Suprapubic skin (tissue), 4 donors: ENCODE measurements at regions not wholly inside any gene's neighbourhood (a gene's known extent, or its start where the extent isn't known, plus 50 kb on each side); places are given as distances from the start of the nearest gene placed in this dataset.

Source experiments
- DNase-seq, 2 donors: peaks; one replicate each; pipeline ENCODE4 v3.0.0-alpha.2; 2019; ENCODE audit warnings: low spot score in 2 of 2
- H3K27ac ChIP-seq: fragments of 200-600 bp; sonication (generic); one replicate; pipeline ENCODE4 v1.5.1; 2019
- H3K27me3 ChIP-seq: fragments of 200-600 bp; sonication (generic); one replicate; pipeline ENCODE4 v1.5.1; 2019
- H3K36me3 ChIP-seq: fragments of 200-600 bp; sonication (generic); one replicate; pipeline ENCODE4 v1.5.1; 2019
- H3K4me1 ChIP-seq: fragments of 200-600 bp; sonication (generic); one replicate; pipeline ENCODE4 v1.5.1; 2019
- H3K4me3 ChIP-seq: fragments of 200-600 bp; sonication (generic); one replicate; pipeline ENCODE4 v1.5.1; 2019; ENCODE audit warnings: mild to moderate bottlenecking
- H3K9me3 ChIP-seq: fragments of 200-600 bp; sonication (generic); one replicate; pipeline ENCODE4 v1.5.1; 2019
- CTCF ChIP-seq, 2 donors: fragments of 200-600 bp in 1 of 2; fragments of 450-650 bp in 1 of 2; sonication (generic) in 1 of 2; IDR thresholded peaks; one replicate each; pipeline ENCODE4 v1.5.1; 2016 to 2019; ENCODE audit warnings: antibody characterized with exemption in 2 of 2, mild to moderate bottlenecking in 1 of 2, moderate library complexity in 1 of 2
- EP300 ChIP-seq: sonication (generic); formaldehyde crosslinking; IDR thresholded peaks from one replicate; pipeline ENCODE4 v1.6.1; 2017; ENCODE audit warnings: antibody characterized with exemption
- POLR2A ChIP-seq, 2 donors: fragments of 450-650 bp; IDR thresholded peaks; one replicate each; pipeline ENCODE4 v1.6.1; 2017; ENCODE audit warnings: antibody characterized with exemption in 2 of 2, mild to moderate bottlenecking in 2 of 2, moderate library complexity in 2 of 2
- POLR2AphosphoS5 ChIP-seq, 3 donors: sonication (generic); formaldehyde crosslinking; IDR thresholded peaks; one replicate each; pipeline ENCODE4 v1.6.1; 2017; ENCODE audit warnings: antibody characterized with exemption in 3 of 3
- WGBS: methylation state at CpG from one replicate; pipeline ENCODE4 v1.1.5; 2018; 5-methylcytosine and 5-hydroxymethylcytosine counted together

- Histone ChIP-seq H3K4me1 (no peaks in the 10 kb centered on the region), H3K27me3 (no peaks in the 10 kb centered on the region), H3K36me3 (no peaks in the 10 kb centered on the region), H3K27ac (no peak overlapping the region), H3K4me3 (no peak overlapping the region), H3K9me3 (no peaks in the 10 kb centered on the region)
- no peak for DNase-seq
- 98% methylated on average over 7 of the region's 7 CpGs for WGBS
- no peak for TF ChIP-seq CTCF (IDR thresholded peaks at IDR 0.05)
- no peak for TF ChIP-seq EP300
- TF ChIP-seq POLR2A (IDR thresholded peaks at IDR 0.05) = no peak
- TF ChIP-seq POLR2AphosphoS5 (IDR thresholded peaks at IDR 0.05) = no peak
These were observed 104.8 kb downstream of the ZIC5 start for GRCh38 chr13:99866781-99867180.

GRCh38 chr13:99865420-99865930 is 106.1 kb downstream of the ZIC5 start:
- DNase-seq = no peak
- H3K27me3 ChIP-seq = no peaks in the 10 kb centered on the region
- no peaks in the 10 kb centered on the region for H3K36me3 ChIP-seq
- H3K9me3 ChIP-seq = no peaks in the 10 kb centered on the region
- H3K4me3 ChIP-seq = no peak overlapping the region
- TF ChIP-seq EP300 (no peak), POLR2A (IDR thresholded peaks at IDR 0.05) (no peak), CTCF (IDR thresholded peaks at IDR 0.05) (no peak), POLR2AphosphoS5 (IDR thresholded peaks at IDR 0.05) (no peak)
- WGBS = 73% methylated on average over 11 of the region's 11 CpGs
- no peak overlapping the region for H3K27ac ChIP-seq
- no peaks in the 10 kb centered on the region for H3K4me1 ChIP-seq

- 81% methylated on average over 10 of the region's 10 CpGs for WGBS
- Histone ChIP-seq H3K27me3 (no peaks in the 10 kb centered on the region), H3K27ac (no peak overlapping the region), H3K9me3 (no peaks in the 10 kb centered on the region), H3K36me3 (no peaks in the 10 kb centered on the region), H3K4me1 (no peaks in the 10 kb centered on the region), H3K4me3 (no peak overlapping the region)
- TF ChIP-seq CTCF (IDR thresholded peaks at IDR 0.05) = no peak
- TF ChIP-seq POLR2A (IDR thresholded peaks at IDR 0.05) = no peak
- TF ChIP-seq EP300 = no peak
- TF ChIP-seq POLR2AphosphoS5 (IDR thresholded peaks at IDR 0.05) = no peak
- DNase-seq = no peak
These were observed 107.0 kb downstream of the ZIC5 start for GRCh38 chr13:99864627-99864990.

GRCh38 chr13:99863789-99864626 is 107.6 kb downstream of the ZIC5 start:
- TF ChIP-seq POLR2A (IDR thresholded peaks at IDR 0.05) (no peak), CTCF (IDR thresholded peaks at IDR 0.05) (no peak), EP300 (no peak), POLR2AphosphoS5 (IDR thresholded peaks at IDR 0.05) (no peak)
- 88% methylated on average over 14 of the region's 14 CpGs for WGBS
- H3K4me1 ChIP-seq = no peaks in the 10 kb centered on the region

GRCh38 chr13:99862244-99862643 is 109.3 kb downstream of the ZIC5 start:
- Histone ChIP-seq H3K27ac (no peak overlapping the region), H3K27me3 (no peaks in the 10 kb centered on the region), H3K36me3 (no peaks in the 10 kb centered on the region), H3K4me3 (no peak overlapping the region), H3K9me3 (no peaks in the 10 kb centered on the region), H3K4me1 (peaks cover 2% of the 10 kb centered on the region)
- TF ChIP-seq EP300 (no peak), POLR2A (IDR thresholded peaks at IDR 0.05) (no peak), CTCF (IDR thresholded peaks at IDR 0.05) (no peak), POLR2AphosphoS5 (IDR thresholded peaks at IDR 0.05) (no peak)
- WGBS = 94% methylated on average over 3 of the region's 3 CpGs
- DNase-seq = no peak

More at GRCh38 chr13:99863789-99864626, 107.6 kb downstream of the ZIC5 start:
- Histone ChIP-seq H3K27me3 (no peaks in the 10 kb centered on the region), H3K4me3 (no peak overlapping the region), H3K27ac (no peak overlapping the region), H3K9me3 (no peaks in the 10 kb centered on the region), H3K36me3 (no peaks in the 10 kb centered on the region)
- DNase-seq = no peak
